ENCODE measurements at regions not wholly inside any gene's neighbourhood (a gene's known extent, or its start where the extent isn't known, plus 50 kb on each side); places are given as distances from the start of the nearest gene placed in this dataset.

DNA sequence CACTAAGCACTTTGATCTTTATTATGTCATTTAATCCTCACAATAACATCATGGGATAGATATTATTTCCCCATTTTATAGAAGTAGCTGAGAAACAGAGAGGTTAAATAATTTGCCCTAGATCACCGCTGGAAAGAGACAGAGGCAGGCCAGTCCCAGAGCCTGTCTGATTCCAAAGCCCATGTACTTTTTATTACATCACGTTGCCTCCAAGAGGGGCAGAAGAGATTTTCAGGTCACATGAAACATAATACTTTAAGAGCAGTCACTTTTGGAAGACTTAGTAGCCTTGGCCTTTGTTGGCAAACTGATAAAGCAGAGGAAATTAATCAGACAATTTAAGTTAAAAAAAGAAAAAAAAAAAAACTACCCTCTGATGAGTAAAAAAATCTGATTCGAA, 200.2 kb upstream of the ARHGAP20 start:
- no peak for DNase-seq

DNA sequence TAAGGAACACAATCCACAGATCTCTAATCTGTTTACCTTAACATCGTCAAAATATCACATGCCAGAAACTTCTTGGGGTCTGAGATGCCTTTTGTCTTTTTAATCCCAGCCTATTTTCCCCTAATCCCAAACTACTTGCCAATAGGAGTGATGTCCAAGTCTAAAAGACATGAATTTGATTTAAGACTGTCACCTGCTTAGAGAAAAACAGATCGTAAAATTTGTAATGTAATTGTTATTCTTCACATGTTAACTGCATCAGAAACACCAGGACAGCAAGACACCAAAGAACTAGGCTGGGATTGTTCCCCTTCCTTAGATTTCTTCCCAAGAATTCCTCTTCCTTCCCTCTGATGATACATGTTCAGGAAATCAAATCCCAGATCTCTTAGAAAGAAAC, 198.1 kb upstream of the ARHGAP20 start:
- DNase-seq: no peak

DNA sequence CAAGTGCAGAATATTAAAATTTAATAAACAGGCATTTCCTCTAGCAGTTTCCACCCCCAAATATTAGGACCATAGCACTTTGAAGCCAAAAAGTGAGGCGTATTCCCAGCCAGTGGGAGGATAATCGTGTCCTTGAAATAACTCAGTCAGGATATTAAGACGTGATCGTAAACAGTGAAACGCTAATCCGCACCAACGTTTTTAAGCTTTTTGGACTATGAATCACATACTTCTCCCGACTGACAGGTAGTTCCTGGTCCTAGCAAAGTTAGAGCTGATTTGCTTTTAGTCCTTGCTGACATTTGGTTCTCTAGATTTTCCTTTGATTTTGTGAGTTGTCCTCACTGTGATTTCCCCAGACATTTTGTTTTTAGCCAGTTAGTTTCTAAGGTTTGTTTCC, 197.1 kb upstream of the ARHGAP20 start:
- DNase-seq: no peak

DNA sequence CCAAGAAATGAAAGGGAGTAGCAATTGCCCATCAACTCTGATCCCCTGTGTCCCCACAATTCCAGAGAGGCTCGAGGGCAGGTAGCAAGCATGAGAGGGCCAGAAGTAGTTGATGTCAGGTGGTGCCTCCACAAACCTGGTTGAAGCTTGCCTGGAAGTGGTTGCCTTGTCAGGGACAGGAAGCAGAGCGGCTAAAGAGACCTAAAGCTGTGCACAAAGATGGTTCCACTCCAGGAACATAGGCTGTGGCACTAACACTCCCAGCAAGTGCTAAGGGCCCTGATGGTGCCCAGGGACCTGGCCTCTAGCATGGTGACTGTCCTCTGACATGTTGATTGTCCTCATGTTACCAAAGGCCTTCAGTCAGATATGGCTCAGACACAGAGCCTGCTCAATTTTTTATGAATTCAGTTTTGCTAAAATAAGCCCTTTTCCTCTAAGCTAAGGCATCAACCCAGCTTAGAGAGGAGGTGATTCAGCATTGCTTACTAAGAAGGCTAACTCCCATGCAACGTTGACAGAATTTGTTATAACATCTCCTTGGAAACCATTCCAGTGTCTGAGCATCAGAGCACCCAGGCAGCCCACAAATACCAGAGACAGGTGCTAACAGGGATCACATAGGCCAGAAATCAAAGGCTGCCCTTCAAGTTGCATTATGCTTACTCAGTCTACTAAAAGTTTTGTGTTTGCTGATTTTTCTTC, 196.3 kb upstream of the ARHGAP20 start:
- DNase-seq: no peak

DNA sequence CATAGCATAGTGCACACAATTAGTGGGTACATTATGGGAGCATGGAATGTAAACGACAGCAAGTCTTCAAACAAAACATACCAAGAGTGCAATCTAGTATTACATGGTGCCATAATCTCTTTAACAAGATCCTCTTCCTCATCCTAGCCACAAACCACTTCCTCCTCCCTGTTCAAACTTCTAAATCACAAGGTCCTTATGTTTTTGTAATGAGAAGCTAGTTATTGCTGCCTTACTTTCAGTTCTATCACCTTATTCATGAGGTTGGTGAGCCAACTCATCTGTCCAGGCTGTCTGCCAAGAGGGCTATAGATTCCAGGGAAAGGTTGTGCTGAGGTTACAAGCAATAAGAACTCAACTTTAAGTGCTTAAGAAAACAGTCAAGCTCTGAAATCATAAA, 195.4 kb upstream of the ARHGAP20 start:
- peak; percentile 97 for DNase-seq

DNA sequence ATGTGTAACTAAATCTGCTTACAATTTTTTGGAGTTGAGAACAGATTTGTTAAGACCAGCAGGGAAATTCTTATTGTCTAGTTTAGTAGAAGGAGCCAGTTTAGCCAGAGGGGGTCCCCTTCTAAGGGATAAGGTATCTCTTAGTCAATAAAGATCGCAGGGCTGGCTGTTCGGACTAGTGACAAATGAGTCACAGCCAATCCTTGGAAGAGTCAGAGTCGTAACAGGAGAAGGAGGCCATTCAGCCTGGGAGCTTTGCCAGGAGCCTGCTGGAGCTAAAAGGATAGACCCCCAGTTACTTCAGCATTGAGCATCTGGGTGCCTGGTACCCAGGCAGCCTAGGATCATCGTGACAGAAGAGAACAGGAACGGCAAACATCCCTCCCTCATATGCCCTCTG, 191.6 kb upstream of the ARHGAP20 start:
- no peak for DNase-seq

DNA sequence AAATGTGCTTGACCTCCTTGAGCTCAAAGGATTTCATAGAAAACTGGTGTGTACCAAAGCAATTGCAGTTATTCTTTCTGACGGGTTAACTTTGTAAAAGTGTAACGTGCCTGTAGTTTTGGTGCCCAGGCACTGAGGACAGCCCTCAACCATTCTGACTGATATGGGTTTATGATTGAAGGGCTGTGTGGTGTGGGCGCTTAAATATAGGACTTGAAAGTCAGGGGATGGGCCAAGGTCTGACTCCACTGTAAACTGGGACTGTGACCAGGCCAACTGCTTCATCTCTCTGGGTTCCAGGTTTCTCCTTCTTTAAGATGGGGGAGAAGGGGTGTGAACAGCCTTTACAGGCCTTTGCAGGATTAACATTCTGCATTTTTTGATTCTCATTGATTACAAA, 191.1 kb upstream of the ARHGAP20 start:
- no peak for DNase-seq

DNA sequence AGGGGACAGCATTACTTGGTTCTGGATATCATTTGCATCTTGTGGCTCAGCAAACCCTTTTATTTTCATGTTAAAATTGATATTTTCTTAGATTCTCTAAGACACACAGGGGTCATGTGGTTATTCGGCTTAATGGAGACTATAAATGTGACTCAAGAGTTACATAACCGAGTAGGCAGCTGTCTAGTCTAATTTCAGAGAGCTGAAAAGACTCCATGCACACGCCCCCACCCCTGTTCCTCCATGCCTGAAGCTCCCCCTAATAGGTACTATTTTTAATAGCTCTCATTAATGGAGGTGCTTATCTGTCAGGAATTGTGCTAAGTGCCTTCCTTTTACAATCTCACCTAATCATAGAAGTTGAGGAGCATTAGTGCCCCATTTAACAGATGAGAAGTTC, 189.2 kb upstream of the ARHGAP20 start:
- no peak for DNase-seq

DNA sequence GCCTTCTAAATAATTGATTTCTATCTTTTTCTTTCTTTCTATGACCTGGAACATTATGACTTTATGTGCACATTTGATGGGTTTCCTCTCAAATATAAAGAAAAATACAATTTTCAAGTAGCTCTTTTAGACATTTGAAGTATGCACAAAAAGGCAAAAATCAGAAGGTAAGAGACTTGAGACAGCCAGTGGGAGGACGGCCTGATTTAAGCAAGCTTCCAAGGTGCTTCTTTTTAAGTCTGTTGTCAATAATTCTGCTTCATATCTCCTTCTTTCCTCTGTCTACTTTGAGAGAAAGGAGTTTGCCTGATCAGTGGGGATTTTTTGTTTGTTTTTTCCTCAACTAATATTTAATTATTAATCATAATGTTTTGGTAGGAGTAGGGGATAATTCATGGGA, 188.2 kb upstream of the ARHGAP20 start:
- DNase-seq: no peak

DNA sequence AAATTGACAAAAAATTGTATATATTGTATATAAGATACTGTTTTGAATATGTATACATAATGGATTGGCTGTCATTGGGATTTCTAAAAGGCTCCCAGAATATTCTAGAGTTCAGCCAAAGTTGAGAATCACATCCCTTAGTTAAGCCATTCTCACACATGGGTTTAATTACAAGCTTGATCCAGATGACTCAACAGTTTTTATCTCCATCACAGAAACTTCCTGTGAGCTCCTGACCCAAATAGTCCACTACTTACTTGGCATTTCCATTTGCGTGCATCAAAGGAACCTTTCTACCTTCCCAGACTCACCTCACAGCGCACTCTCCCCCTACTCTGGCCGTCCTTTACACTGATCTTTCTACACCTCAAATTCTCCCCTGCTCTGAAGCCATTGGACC, 184.8 kb upstream of the ARHGAP20 start:
- no peak for DNase-seq

DNA sequence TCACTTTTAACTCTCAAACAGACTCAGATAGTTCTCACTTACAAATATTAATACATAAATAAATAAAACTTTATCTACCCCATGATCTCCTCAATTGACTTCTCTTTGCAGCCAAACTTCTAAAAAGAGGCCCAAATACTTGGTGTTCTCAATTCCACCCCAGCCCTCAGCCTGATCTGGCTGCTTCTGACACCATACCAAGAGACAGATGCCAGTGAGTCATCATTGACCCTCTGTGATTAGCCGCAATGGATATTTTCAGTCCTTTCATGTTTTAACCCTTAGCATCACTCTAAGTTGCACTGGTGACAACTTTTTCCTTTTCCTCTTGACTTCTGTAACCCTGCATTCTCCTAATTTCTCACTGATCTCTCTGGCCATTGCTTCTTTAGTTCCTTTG, 184.1 kb upstream of the ARHGAP20 start:
- DNase-seq: no peak

DNA sequence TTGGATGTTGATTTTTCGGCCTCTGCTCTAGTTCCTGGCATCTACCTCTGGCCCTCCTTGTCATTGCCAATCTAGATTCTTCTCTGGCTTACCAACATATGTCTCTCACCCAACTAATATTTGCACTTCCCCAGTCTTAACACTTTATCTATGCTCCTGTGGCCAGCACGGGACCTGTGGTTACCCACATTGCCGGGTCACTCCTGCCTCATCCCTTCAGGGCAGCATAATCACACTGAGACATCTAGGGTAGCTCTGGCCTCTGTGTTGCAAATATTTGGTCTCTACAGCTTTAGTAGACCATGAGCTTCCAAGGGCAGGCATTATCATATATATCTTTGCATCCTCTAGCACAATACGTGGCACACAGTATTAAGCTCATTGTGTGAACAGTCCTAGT, 182.0 kb upstream of the ARHGAP20 start:
- DNase-seq: peak; percentile 40

DNA sequence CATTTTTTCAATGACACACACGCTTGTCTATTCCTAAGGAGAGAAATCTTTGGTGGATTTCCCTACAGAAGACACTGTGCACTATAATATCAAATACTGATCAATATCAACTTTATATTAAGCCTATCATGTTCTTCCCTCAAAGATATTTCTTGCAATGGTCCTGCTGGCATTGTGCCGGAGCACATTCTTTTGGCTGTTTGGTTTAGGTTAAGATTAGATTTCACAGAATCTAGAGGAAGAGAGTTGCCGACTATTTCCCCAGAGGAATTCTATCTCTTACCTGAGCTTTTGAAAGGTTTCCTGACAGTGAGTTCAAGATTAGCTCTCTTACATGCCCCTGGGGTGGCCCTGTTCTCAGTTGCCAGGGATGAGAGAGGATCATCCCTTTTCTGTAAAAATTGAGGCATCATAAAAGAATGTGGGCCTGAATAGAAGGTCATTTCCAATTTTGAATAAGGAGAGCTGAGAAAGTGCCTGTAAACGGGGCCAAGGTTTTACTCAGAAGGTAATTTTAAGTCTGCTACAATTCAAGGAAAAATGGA, 180.6 kb upstream of the ARHGAP20 start:
- DNase-seq: no peak

DNA sequence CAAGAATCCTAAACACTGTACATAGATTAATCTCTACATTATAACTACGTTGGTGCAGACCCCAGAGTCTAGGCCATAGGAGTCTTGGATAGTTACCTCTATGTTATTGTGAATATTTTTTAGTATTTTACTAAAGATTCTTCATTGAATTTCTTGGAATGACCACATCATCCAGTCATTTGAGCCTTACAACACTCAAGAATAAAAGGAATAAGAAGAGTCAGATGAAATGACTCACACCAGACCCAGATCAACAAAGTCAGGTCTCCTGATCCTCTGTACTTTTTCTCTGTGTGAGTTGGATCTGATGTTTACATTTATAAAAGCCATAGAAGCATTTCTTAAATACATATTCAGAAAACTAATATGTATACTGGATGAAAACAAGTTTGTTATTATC, 179.2 kb upstream of the ARHGAP20 start:
- DNase-seq: no peak

DNA sequence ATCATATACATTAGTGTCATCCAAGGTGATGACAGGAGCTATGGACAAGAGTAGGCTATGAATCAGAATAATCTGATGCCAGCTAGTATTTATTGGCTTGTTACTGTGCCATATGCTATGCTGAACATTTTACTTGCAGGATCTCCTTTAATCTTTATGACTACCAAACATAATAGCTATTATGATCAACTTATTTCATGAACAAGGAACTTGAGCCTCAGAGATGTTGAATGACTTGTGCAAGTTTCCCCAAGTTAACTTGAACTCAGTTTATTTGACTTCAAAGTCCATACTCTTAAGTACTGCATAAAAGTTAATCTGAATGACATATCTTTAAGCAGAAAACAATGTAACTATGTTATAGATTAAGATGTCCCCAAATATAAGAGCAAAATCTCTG, 178.8 kb upstream of the ARHGAP20 start:
- DNase-seq: no peak

DNA sequence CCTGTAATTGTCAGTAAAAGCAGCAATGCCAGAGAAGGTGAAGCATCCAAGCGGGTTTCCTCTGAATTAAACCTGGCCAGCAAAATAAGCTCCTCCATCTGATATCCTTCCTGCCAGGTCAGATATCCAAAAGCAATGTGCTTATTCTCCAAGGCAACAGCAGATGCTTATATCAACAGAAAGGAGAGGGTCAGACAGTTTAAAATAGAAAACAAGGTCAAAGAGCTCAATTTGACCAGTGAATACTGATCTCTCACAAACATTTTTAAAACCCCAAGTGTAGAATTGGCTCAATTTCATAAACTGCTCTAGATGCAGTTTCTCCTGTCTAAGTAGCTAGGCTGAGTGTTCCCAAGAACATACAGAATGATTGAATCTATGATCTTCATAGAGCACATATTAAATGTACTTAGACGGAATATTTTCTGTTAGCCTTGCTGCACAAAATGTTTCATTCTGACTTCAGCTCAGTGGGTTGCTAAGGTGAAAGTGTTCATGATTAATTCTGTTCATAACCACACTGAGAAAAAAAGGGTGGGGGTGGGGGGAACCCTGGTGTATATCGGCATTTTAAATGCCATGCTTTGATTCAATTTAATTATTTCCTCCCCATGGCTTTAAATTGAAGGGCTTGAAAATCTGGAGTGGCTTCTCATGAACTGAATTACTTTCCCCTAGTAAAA, 174.2 kb upstream of the ARHGAP20 start:
- no peak for DNase-seq

DNA sequence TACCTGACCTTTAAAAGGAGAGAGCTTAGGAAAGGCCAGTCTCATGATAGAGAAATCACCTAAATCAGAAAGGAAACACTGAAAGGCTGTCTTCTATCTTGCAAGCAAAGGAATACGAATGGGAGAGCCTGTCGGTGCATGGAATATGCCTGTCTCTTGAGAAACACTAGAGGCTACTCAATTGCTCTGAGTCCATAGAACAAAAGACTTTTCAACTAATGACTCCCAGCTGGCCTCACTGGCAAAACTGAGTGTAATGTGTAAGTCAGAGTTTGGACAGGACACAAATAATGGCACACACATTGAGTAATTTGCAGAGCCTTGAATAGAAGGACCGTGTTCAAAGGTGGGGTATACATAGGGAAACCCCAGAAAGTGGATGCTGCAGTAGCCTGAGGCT, 171.0 kb upstream of the ARHGAP20 start:
- no peak for DNase-seq

DNA sequence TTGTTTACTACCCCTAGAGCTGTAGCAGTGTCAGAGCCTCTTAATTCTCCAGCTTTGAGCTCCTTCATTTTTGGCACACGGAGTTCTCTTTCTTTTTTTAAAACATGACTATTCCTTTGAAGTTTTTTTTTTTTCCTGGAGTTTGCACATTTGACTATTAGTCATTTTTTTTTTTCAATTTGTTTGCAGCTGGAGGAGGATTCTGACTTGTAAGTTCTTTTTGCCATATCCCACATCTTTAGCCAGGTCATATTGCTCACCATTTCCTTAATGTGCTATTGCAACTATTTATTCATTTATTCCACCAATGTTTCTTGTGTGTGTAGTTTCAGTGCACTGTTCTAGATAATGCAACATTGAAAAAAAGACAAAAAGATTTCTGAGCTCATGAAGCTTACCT, 166.3 kb upstream of the ARHGAP20 start:
- no peak for DNase-seq

DNA sequence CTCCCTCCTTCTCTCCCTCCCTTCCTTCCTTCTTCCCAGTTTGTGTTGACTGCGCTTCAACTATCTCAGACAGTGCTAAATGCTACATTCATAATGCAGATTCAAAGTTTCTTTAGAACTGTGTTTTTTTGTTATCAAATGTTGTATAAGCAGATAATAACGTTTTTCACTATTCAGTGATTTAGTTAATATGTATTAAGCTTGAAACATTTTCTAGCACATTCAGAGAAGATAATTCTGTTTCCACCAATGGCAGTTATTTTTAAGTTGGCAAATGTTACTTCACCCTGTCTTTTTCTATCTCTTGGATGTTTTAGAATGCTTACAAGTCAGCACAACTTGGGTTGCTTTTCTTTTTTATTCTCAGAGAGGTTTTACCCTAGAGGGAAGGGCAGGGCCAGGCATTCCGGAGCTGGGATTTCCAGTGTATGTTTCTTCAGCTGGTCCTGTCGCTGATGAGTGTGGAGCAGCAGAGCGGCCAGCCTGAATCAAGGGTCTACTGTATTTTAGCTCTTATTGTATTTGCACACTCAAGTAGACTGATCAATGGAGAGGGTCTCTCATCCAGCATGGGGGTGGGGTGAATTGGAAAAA, 162.3 kb upstream of the ARHGAP20 start:
- DNase-seq: no peak

DNA sequence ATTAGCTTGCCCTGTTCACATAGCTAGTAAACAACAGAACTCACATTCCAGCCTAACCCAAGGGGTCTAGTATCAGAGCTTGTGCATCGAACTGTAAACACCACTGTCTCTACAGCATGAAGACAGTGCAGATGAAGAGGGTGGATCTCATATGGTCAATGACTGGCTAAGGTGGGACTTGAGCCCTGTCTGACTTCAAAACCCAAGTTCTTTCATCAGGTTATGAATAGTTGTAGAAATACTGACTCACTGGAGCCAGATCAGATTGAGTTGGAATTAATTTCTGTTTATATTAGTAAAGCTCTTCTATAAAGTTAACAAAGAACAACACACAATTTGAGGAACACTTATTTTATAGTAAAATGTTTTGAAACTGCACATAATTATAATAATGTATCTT, 161.7 kb upstream of the ARHGAP20 start:
- DNase-seq: no peak

DNA sequence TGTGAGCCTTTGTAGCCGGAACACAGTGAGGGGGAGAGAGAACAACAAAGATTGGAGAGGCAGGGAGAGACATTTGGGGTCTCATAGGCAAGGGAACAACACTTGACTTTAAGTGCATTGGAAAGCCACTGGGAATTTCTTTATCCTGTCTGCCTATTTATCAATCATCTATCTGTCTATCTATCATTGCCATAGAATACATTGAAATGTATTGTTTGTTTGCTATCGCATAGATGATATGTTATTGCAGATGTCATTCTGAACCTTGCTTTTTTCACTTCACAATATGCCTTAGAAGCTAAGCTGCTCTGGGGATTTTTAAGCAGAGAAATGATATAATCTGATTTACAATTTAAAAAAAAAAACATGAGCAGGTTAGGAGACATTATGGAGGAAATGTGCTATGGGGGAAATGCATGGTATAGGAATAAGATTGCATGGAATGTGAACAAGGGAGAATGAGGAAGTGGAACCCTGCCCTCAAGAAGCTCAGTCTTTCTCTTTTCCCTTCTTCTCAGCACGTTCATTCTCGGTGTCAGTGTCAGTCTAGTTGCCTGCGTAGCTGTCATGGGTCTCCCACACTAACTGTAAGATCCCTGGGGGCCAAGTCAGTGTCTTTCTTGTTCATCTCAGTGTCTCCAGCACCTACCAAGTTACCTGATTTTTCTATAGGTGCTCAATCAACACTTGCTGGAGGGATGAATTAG, 158.7 kb upstream of the ARHGAP20 start:
- no peak for DNase-seq

DNA sequence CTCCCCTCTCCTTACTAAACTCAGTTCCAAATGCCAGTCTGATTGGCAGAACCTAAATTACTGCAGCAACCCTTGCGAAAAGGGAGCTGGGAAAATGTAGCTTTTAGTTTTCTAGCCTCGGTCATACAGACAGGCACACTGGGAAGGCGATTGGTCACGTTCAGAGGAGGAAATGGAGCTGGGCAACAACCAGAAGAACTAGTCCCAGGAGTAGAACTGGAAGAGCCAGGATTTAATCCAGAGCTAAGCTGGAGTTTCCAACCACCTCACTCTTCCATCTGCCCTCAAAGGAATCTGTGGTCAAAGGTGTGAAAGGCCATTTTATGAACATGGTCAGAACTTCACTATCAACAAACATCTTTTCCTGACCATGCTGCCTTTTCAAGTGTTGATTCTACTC, 155.7 kb upstream of the ARHGAP20 start:
- DNase-seq: no peak

DNA sequence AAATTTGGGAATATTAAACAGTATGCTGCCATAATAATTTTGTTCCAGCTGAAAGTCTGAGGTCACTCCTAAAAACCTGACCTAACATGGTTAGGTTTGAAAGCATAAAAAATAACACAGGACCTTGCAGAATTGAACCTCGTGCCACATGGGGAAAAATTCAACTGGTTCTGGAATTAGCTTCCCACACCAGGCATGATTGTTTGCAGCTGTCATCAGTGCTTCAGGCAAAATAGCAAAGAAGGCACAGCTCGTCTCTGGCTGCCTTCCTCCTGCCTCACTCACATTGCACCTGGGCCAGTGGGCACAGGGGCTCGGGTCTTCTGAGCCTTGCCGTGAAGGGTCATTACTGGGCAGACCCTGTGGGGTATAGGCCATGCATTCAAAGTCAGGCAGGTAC, 153.8 kb upstream of the ARHGAP20 start:
- DNase-seq: no peak

DNA sequence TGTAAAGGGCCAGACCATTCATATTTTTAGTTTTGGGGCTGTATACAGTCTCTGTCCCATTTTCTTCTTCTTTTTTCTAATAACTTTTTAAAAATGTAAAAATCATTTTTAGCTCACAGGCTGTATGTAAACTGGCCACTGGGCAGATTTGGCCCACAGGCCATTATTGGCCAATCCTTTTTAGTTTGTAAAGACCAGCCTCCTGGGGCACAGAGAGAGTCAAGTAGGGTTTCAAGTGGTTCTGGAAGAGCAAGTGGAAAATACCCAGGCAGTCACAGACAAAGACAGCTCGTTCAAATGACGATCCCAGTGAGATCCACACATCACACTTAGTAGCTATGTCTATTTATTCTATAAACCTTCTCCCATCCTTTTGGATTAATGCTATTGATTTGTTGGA, 150.2 kb upstream of the ARHGAP20 start:
- no peak for DNase-seq

Measured in GF-D8 (cell line).